SU-DHL-6 (cell line): ENCODE measurements at regions not wholly inside any gene's neighbourhood (a gene's known extent, or its start where the extent isn't known, plus 50 kb on each side); places are given as distances from the start of the nearest gene placed in this dataset.

Source experiments
- EZH2phosphoT487 ChIP-seq: fragments of 200-600 bp; sonication (generic), shearing (Covaris generic); conservative IDR thresholded peaks from 2 replicates; pipeline ENCODE4 v1.6.1; 2018; ENCODE audit warnings: mild to moderate bottlenecking, antibody characterized with exemption, low read length, moderate library complexity, mixed read lengths
- TF ChIP-seq, protein P1 (sequence below): fragments of 200-600 bp; sonication (generic); IDR thresholded peaks from one replicate; pipeline ENCODE4 v1.5.1; 2017; ENCODE audit warnings: antibody characterized with exemption, mild to moderate bottlenecking, low read length, moderate library complexity; ENCODE audit not compliant: insufficient read depth, poor library complexity, severe bottlenecking

- TF ChIP-seq, protein P1, sequence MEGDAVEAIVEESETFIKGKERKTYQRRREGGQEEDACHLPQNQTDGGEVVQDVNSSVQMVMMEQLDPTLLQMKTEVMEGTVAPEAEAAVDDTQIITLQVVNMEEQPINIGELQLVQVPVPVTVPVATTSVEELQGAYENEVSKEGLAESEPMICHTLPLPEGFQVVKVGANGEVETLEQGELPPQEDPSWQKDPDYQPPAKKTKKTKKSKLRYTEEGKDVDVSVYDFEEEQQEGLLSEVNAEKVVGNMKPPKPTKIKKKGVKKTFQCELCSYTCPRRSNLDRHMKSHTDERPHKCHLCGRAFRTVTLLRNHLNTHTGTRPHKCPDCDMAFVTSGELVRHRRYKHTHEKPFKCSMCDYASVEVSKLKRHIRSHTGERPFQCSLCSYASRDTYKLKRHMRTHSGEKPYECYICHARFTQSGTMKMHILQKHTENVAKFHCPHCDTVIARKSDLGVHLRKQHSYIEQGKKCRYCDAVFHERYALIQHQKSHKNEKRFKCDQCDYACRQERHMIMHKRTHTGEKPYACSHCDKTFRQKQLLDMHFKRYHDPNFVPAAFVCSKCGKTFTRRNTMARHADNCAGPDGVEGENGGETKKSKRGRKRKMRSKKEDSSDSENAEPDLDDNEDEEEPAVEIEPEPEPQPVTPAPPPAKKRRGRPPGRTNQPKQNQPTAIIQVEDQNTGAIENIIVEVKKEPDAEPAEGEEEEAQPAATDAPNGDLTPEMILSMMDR = no peak
- no peak for TF ChIP-seq EZH2phosphoT487
Measured at GRCh38 chr9:16161483-16161882, 608.6 kb downstream of the CCDC171 start.
